NAMALWA (cell line): ENCODE measurements at regions not wholly inside any gene's neighbourhood (a gene's known extent, or its start where the extent isn't known, plus 50 kb on each side); places are given as distances from the start of the nearest gene placed in this dataset.

Experiments used
- DNase-seq: peaks from one replicate; pipeline ENCODE4 v3.0.0-alpha.2; 2015; ENCODE audit warnings: low spot score

DNA sequence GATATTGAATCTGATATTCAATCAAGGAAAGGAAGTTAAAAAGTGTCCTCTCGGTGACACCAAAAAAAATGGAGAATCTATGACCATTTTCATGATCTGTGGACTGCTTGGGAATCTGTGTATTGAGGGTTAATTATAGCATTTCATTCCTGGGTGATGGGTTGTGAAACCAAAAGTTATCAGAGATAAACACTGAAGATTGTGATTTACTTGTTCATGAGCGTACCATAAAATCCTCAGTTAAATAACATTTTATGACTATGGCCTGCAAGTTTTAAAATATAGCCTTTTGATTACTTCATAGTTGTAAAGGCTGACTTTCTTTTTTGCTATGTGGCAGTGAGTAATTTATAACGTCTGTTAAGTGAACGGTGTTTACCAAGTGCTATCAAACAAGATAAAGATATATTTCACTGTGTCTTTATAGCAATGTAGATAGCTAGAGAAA, 267.9 kb upstream of the SEMA6A start:
- DNase-seq = no peak

- DNase-seq = no peak
Observed at GRCh38 chr5:116841734-116842133, 267.1 kb upstream of the SEMA6A start.

DNA sequence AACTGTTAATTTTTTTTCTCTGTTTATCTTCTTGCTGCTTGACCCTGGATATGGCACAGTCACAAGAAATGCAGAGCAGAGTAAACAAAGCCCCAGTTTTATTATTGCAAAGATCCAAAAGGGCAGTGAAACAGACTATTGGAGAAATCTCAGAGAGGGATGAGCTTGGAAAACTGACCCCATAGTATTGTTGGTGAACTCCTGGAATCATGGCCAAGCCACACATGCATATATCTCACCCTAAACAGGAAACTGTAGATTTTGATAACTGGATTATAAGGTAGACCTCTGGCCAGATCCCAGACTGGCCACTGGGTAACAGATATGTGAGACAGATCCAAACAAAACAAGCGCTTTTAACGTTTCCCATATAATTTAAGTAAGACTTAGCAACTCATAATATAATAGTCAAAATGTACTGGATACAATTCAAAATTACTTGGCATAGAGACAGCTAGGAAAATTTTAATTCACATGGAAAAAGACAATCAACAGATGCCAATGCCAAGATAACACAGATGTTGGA, 263.5 kb upstream of the SEMA6A start:
- no peak for DNase-seq

DNA sequence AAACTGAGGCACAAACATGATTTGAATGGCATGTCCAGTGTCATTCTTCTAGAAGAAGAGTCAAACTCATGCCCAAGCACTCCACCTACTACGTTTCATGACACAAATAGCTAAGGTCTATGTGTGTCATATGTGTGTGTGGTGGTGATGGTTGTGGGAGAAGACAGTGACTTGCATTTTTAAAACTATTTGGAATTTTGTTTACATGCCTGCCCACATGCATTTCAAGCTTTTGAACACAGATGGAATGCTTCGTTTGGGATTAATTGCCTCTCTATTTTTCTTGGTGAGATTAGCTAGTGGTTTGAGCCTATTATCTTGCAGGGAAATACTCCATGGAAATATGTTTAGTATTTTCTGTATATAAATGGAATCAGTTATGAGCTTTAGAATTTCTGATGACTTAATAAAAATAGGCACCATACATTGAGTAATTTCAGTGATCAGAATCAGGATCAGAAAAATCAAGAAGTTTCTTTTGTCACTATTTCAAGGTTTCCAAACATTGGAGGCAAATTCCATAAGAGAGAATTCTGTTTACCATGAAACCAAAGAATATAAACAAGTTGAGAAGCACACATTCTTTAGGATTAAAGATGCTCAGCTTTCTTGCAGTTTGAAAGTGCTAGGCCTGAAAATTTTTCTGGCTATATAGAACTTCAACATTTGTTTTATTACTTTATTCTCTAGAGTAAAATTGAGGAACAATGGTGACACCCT, 260.3 kb upstream of the SEMA6A start:
- DNase-seq = no peak

- DNase-seq = no peak
Observed at GRCh38 chr5:116830079-116830478, 255.5 kb upstream of the SEMA6A start.

- no peak for DNase-seq
Observed at GRCh38 chr5:116827078-116827477, 252.5 kb upstream of the SEMA6A start.

GRCh38 chr5:116825486-116825885, 250.9 kb upstream of the SEMA6A start:
- no peak for DNase-seq

DNA sequence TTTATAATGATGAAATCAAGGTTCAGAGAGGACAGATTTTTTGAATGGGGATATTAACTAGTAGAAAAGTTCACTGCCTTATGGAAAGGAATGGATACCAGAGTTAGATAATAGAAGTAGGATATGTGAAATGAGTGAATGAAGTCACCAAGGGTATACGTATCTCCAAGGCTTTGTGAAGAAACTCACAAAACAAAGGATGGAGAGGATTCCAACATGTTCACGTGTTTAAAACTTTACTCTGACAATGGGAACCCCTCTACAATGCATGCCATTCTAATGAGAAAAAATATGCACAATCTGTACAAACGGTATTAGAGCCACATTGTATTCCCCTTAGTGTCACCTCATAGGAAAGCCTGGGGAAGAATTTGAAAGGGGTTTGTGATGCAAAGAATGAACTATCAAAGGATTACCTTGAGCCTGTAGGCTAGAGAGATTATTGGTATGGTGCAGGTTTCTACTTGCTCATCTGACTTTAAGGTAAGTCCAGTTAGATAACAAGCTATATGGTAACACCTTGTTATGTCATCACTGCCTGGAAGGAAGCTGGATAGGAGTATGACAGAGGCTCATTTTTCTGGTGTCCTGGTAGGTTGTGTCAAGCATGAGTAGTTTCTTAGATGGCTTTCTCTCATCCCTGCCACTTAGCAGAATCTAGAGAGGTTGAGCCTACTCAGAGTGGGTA, 250.3 kb upstream of the SEMA6A start:
- DNase-seq = no peak

DNA sequence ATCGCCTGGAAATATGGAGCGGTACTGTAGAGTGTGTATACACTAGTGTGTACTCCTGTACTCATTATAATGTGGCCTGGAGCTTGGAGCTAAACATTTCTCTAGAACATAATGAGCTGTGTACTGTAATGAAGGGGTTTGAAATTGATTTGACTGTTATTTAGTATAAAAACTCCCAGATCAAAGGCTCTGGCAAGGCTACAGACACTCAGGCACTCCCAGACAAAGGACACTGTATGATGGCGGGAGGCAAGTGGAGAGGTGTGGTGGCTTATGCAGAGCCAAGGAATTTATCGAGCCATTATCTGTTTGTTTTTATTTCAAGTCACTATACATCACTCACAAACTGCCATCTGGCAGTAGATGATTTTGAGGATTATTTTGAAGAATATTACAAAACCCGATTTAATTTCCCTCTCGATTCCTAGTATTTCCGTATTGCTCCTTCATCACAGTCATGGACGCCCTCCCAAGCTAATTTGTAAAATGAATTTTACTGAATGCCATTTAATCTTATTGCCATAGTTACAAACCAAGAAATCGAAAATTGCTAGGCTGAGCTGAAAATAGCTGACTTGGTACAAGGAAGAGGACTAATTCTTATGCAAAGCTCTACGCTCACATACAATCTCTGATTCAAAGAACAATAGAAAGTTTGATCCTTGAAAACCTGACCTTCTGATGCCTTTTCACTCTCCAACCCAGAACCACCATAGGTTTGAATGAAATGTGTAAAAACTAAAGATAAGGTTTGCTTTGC, 240.2 kb upstream of the SEMA6A start:
- no peak for DNase-seq

DNA sequence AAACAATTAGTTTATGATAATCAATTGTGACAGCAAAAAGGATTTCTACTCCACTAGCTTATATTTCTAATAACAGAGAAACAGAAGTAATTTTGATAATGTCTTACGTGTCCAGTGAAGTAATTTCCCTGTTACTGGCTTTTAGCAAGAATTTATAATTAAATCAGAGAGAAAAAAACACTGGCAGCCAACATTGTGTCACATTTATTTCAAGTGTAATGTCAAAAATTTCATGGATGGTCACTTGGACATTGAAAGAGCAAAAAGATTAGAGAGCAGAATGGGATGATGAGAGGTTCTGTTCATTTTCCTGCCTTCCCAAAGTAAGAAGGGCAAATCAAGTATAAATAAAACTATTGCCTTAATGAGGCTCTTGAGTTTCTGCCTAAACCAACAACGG, 239.3 kb upstream of the SEMA6A start:
- DNase-seq = no peak

DNA sequence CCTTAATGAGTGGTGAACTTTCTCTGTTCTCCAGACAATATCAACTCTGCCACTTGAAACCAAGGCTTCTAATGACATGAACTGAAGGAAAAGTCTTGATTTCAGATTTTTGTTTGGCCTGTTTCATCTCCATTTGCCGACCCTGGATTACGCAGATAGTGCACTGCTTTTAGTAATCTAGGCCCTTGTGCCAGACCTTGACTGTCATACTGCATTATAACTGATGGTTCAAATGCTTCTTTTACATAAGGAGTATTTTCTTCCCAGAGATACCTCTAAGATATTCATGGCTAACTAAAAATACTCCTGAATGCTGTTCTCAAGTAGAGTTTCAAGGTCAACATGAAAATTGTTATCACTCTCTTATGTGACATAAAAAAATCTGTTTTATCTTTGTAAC, 238.7 kb upstream of the SEMA6A start:
- DNase-seq = no peak

- DNase-seq = no peak
Observed at GRCh38 chr5:116810951-116811350, 236.3 kb upstream of the SEMA6A start.

- no peak for DNase-seq
Observed at GRCh38 chr5:116806836-116807235, 232.2 kb upstream of the SEMA6A start.

DNA sequence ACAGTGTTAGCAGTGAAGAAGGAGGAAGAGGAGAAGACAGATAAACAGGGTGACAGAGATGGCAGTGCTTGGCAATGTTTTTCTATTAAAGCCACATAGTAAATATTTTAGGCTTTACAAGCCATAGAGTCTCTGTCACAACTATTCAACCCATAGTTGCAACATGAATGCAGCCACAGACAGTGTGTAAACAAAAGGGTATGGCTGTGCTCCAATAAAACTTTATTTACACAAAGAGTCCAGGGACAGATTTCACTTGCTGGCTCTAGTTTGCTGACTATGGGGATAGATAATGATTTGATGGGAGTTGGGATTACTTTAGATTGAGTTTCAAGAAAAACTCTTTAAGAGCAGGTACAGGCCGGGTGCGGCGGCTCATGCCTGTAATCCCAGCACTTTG, 224.8 kb upstream of the SEMA6A start:
- no peak for DNase-seq

- no peak for DNase-seq
Observed at GRCh38 chr5:116795189-116795588, 220.6 kb upstream of the SEMA6A start.

GRCh38 chr5:116789522-116789921, 214.9 kb upstream of the SEMA6A start:
- no peak for DNase-seq

DNA sequence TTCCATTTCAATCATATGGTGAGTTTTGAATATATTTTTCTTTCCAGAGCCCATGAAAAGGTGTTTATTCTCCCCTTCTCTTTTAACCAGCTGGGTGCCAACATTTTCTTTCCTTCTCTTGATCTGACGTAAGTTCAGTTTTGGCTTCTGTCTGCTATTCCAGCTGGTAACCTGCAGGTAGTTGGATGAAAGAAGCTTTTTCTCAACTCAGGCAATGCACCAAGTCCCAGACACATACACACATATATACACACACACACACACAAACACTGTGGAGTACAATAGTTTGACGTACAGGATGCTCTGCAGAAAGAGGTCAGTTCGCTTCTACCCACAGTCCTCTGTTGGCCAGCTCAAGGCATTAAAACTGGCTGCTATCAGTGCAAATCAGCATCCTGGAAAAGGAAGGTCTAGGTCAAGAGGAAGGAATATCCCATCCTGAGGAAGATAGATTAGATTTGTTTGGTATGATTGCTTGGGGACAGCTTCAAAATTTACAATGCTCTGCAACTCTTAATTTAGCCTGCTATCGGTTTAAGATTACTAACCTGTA, 214.3 kb upstream of the SEMA6A start:
- DNase-seq = no peak

DNA sequence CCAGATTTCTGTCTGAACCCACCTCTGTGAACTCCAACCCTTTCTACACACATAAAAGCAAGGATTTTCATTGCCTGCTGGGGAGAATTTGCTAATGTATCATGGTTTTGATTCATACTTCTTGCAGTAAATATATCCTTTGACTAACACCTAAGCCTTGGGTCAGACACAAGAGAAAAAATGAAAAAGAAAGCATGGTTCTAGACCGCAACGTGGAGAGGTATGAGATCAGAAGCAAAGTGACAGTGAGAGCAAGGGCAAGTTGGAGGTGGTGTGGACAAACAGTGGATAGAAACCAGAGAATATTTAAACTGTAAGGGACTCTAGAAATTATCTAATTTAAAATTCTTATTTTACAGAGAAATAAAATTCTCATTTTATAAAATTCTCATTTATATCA, 212.9 kb upstream of the SEMA6A start:
- no peak for DNase-seq

DNA sequence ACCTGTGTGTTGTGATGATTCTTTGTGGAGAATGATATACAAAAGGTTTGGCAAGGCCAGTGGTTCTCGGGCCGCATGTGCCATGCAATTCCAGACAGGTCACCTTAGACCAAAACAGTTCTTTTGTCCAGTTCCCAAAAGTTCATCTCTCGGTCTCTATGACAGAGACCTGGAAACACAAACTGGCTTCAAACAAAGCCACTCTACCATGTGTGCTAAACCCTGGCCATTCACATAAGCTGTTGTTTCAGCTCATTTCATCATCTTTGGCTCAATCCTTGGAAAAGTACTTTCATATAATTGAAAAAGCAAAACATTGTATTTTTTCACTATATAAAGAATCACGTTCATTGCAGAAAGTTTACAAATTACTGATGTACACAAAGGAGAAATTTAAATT, 210.5 kb upstream of the SEMA6A start:
- DNase-seq = no peak

DNA sequence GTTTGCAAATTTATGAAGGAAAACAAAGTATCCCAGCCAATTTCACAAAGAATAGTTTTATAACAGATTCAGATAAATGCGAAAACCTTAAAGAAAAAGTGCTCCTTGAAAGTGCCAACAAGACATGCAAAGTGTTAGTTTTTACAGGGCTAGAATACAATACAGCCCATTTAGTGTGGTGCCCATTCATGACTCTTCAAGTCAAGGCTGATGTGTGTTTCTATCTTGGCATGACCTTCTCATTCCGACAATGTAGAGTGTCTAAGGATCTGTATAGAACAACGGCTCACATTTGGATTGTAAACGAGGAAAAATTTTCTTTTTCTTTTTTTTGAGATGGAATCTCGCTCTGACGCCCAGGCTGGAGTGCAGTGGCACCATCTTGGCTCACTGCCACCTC, 205.2 kb upstream of the SEMA6A start:
- DNase-seq = no peak

- no peak for DNase-seq
Observed at GRCh38 chr5:116778651-116779280, 204.1 kb upstream of the SEMA6A start.

DNA sequence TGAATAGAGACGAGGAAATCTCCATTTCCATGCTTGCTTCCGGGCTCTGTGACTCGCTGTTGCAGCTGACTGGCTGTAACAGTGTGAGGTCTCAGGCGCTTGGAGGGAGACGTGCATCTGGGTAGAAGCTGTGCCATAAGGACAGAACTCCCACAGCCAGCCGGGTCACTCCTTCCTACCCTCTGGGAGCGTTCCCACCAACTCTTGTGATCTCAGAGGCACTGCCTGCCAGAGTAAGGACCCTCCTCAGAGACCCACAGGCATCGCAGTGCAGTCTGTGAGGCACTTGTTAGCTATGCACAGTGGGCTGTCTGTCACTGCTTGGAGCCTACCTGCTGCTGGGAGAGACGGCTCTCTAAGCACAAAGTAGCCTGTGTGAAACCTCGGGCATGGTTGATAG, 203.4 kb upstream of the SEMA6A start:
- DNase-seq = no peak
